Nephron (organoid): ENCODE measurements at regions not wholly inside any gene's neighbourhood (a gene's known extent, or its start where the extent isn't known, plus 50 kb on each side); places are given as distances from the start of the nearest gene placed in this dataset.

Source experiments
- H3K27ac Mint-ChIP-seq, 3 experiments: 2 replicates each; pipeline ENCODE4 v1.8.0; 2020; ENCODE audit warnings: mixed read lengths in 3 of 3, mild to moderate bottlenecking in 2 of 3, moderate library complexity in 1 of 3
- H3K27me3 Mint-ChIP-seq: 2 replicates; pipeline ENCODE4 v1.8.0; 2021; ENCODE audit warnings: low read depth, mild to moderate bottlenecking, moderate library complexity, mixed read lengths
- H3K36me3 Mint-ChIP-seq: 2 replicates; pipeline ENCODE4 v1.8.0; 2020; ENCODE audit warnings: low read depth, mixed read lengths
- H3K4me1 Mint-ChIP-seq: 2 replicates; pipeline ENCODE4 v1.8.0; 2020; ENCODE audit warnings: mixed read lengths
- H3K4me3 Mint-ChIP-seq, 3 experiments: 2 replicates each; pipeline ENCODE4 v1.8.0; 2020; ENCODE audit warnings: mild to moderate bottlenecking in 3 of 3, mixed read lengths in 3 of 3, moderate library complexity in 2 of 3
- H3K9me3 Mint-ChIP-seq: 2 replicates; pipeline ENCODE4 v1.8.0; 2020; ENCODE audit warnings: mixed read lengths
- CTCF ChIP-seq, 3 experiments: fragments of 200-600 bp; sonication (generic); IDR thresholded peaks; one replicate each; pipeline ENCODE4 v1.5.0; 2021; ENCODE audit warnings: antibody characterized with exemption in 3 of 3; ENCODE audit not compliant: unreplicated experiment in 3 of 3

DNA sequence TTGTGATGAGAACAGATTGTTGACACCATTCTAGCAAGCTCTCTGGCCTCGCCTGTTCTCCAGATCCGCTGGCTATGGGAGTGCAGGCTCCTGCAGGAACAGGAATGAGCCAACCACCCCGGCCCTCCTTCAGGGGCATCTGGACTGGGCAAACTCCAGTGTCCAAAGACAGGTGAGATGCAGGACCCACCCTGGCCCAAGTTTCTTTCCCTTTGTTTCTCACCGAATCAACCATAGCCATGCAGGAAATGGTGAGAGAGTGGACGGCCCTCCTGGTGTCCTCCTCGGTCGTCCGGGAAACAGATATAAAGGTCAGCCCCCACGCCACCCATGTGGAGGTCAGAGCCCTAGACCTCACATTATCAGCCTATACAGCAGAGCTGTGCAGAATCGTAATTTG lies 108.6 kb upstream of the IRX2 start:
- H3K36me3 Mint-ChIP-seq = no peaks in the 10 kb centered on the region
- H3K27ac Mint-ChIP-seq = no peak overlapping the region
- H3K9me3 Mint-ChIP-seq = no peaks in the 10 kb centered on the region
- TF ChIP-seq CTCF (IDR thresholded peaks at IDR 0.05; ENCODE audit: unreplicated experiment in 3 of 3) = no peak
- H3K27me3 Mint-ChIP-seq = peaks cover 13% of the 10 kb centered on the region
- H3K4me1 Mint-ChIP-seq = no peaks in the 10 kb centered on the region
- no peak overlapping the region for H3K4me3 Mint-ChIP-seq

- Mint-ChIP-seq H3K9me3 (no peaks in the 10 kb centered on the region), H3K36me3 (no peaks in the 10 kb centered on the region), H3K27ac (no peak overlapping the region), H3K27me3 (peaks cover 15% of the 10 kb centered on the region), H3K4me1 (no peaks in the 10 kb centered on the region), H3K4me3 (no peak overlapping the region)
- TF ChIP-seq CTCF (IDR thresholded peaks at IDR 0.05; ENCODE audit: unreplicated experiment in 3 of 3) = no peak
Measured at GRCh38 chr5:2857837-2858236, 106.4 kb upstream of the IRX2 start.

DNA sequence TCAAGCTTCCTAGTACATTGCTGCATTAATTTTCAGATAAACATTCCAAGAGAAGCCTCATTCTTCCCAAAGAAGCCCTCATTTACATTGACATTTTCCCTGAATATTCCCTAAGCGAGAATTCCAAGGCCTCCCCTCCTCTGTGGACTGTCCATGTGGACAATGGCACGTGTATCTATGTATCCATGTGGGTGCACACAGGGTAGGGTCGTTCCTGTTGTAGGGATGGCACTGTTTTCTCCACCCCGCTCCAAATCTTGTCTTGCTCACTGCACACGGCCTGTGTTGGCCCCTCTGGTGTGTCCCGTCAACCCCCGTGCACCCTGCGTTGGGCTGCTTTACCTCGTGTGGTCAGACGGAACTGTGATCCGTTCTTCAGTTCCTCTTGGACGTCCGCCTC lies 104.7 kb upstream of the IRX2 start:
- no peaks in the 10 kb centered on the region for H3K36me3 Mint-ChIP-seq
- H3K4me1 Mint-ChIP-seq = no peaks in the 10 kb centered on the region
- H3K27ac Mint-ChIP-seq = no peak overlapping the region
- no peaks in the 10 kb centered on the region for H3K9me3 Mint-ChIP-seq
- no peak overlapping the region for H3K4me3 Mint-ChIP-seq
- no peak for TF ChIP-seq CTCF (IDR thresholded peaks at IDR 0.05; ENCODE audit: unreplicated experiment in 3 of 3)
- peaks cover 27% of the 10 kb centered on the region for H3K27me3 Mint-ChIP-seq

GRCh38 chr5:2852446-2852845 lies 101.0 kb upstream of the IRX2 start:
- H3K27ac Mint-ChIP-seq = no peak overlapping the region
- H3K36me3 Mint-ChIP-seq = no peaks in the 10 kb centered on the region
- H3K27me3 Mint-ChIP-seq = peaks cover 32% of the 10 kb centered on the region
- H3K4me3 Mint-ChIP-seq = no peak overlapping the region
- H3K4me1 Mint-ChIP-seq = no peaks in the 10 kb centered on the region
- no peak for TF ChIP-seq CTCF (IDR thresholded peaks at IDR 0.05; ENCODE audit: unreplicated experiment in 3 of 3)
- no peaks in the 10 kb centered on the region for H3K9me3 Mint-ChIP-seq

- Mint-ChIP-seq H3K4me3 (no peak overlapping the region), H3K27me3 (peaks cover 33% of the 10 kb centered on the region), H3K9me3 (no peaks in the 10 kb centered on the region), H3K36me3 (no peaks in the 10 kb centered on the region), H3K4me1 (no peaks in the 10 kb centered on the region), H3K27ac (no peak overlapping the region)
- TF ChIP-seq CTCF (IDR thresholded peaks at IDR 0.05; ENCODE audit: unreplicated experiment in 3 of 3) = no peak
Measured at GRCh38 chr5:2851895-2852294, 100.4 kb upstream of the IRX2 start.

DNA sequence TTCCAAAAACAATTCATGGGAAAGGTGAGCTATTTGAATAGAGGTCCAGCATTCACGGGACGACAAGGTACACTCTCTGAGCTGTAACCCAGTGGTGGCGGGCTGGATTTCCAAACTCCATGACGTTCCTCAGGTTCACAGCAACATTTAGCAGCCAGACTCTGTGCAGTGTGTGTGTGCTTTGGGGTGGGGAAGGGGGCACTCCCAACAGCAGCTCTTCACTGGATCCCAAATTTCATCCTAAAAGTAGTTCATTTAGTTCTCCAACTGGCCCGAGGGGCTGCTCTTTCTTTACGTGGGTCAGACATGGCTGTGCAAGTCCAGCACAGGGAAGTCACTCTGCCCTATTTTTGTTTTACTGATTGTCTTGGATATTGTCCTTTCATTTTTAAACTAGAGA lies 98.0 kb upstream of the IRX2 start:
- no peaks in the 10 kb centered on the region for H3K9me3 Mint-ChIP-seq
- no peaks in the 10 kb centered on the region for H3K36me3 Mint-ChIP-seq
- TF ChIP-seq CTCF (IDR thresholded peaks at IDR 0.05; ENCODE audit: unreplicated experiment in 3 of 3) = no peak
- H3K4me1 Mint-ChIP-seq = no peaks in the 10 kb centered on the region
- H3K27ac Mint-ChIP-seq = no peak overlapping the region
- no peak overlapping the region for H3K4me3 Mint-ChIP-seq
- H3K27me3 Mint-ChIP-seq = peaks cover 39% of the 10 kb centered on the region
